Right ventricle myocardium superior (tissue), 1 donor: ENCODE measurements at regions not wholly inside any gene's neighbourhood (a gene's known extent, or its start where the extent isn't known, plus 50 kb on each side); places are given as distances from the start of the nearest gene placed in this dataset.
"Not testable (repeated sequence)": the region's sequence is repeated elsewhere in the genome, so short reads cannot be mapped to it uniquely, and the experiment has no call there.

Experiments
- ATAC-seq: fragments of 200-7000 bp; cut with Tn5 transposase; one replicate; pipeline ENCODE4 v1.9.1; 2020; ENCODE audit warnings: mild to moderate bottlenecking; ENCODE audit not compliant: poor library complexity
- DNase-seq: peaks from one replicate; pipeline ENCODE4 v3.0.0-alpha.2; 2020
- intact Hi-C: fragments of 100-400 bp; cut with DNase I; formaldehyde crosslinking; loops from one replicate; pipeline ENCODE4 v1.11.2; 2022
- donor health status: DM: no; HTN: yes; CAD: no; lungs with severe emphysema.

DNA sequence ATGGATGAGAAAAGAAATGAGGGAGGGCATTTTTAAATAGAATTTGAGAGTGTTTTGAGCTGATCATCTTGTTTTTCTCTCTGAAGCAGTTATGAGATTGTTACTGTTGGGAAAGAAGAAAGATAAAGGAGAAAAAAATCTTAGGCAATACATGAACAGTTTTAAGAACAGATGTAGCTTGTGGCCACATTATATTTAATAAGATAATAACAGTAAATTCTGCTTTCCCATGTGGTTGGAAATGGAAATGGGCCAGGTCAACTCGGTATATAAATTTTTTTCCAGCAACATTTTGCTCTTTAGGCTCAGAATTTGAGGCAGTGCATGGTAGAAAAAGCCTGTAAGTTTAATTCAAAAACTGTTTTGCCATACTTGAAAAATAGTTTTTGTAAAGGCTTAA is 118.7 kb downstream of the POSTN start:
- intact Hi-C loops: no loop called here
- ATAC-seq (no peak), DNase-seq (no peak)

DNA sequence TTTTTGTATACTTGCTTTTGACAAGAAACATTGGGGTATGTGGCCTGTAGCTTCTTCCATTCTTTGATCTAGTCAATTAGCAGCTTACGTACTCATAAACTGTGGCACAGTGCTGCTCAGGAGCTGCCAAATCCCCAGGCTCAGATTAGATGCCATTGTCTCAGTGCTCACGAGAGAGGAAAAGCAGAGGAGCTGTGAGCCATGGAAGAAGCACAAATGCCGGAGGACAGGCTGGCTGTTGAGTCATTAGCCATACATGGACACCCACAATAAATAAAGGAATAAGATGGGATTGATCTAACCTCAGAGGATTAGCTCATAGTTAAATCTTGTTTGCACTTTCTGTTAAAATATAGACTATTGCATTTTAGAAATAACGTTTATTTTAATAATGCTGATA is 121.7 kb downstream of the POSTN start:
- peak; percentile 65 for ATAC-seq
- no peak for DNase-seq
- intact Hi-C loops: no loop called here

DNA sequence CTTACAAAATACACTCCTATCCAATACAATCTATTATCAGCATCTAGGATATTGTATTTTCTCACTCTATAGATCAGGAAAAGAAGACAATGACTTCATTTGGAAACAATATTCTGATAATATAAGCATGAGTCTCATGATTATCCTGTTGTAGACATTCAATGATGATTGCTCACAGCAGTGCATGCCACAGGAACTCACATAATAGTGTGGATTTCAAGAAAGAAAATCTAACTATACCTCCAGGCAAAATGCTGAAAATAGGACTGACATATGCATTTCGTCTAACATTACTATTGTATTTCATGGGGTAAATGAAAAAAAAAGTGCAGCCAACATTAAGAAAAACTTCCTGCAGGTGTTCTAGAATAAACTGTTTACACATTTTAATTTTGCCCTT is 122.6 kb downstream of the POSTN start:
- ATAC-seq (no peak), DNase-seq (no peak)
- intact Hi-C loops: no loop called here

DNA sequence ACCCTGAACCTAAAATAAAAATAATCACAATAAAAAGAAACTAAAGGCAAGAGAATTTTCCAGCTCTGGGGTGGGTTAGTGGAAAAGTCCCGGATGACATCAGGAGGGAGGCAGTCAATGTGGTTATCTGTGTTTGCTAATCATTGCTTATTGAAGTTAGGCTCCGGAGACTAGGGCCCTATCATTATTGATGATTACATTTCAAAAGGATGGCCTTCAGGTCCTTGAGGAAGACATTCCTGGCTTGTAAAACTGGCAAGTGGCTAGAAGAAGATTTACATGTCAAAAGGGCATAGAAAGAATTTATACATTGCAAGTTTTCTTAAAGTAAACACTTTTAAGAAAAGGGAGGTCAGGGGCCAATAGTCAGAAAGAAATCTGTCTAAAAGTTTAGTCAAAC is 123.4 kb downstream of the POSTN start:
- intact Hi-C loops: no loop called here
- ATAC-seq (no peak), DNase-seq (no peak)

DNA sequence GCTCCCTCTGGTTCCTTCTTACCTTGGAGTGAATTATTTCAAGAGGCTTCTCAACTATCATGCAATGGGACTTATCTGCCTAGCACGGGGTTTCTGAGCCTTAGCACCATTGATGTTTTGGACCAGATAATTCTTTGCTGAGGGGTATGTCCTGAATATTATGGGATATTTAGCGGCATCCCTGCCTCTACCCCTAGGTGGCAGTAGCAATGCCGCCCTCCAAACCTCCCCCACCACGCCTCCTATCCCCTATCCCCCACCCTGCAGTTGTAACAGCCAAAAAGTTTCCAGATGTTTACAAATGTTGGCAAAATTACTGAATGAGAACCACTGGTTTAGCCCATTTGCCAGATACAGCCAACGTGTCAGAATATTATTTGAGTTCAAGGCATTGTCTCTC is 125.5 kb downstream of the POSTN start:
- ATAC-seq: no peak
- intact Hi-C loops: no loop called here
- DNase-seq: no peak

DNA sequence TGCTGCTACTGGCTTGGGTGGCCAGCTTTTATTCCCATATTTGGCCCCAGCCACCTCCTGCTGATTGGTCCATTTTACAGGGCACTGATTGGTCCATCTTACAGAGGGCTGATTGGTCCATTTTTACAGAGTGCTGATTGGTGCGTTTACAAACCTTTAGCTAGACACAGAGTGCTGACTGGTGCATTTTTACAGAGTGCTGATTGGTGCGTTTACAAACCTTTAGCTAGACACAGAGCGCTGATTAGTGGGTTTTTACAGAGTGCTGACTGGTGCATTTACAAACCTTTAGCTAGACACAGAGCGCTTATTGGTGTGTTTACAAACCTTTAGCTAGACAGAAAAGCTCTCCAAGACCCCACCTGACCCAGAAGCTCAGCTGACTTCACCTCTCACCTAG is 126.3 kb downstream of the POSTN start:
- intact Hi-C loops, ATAC-seq, DNase-seq: not testable (repeated sequence)

DNA sequence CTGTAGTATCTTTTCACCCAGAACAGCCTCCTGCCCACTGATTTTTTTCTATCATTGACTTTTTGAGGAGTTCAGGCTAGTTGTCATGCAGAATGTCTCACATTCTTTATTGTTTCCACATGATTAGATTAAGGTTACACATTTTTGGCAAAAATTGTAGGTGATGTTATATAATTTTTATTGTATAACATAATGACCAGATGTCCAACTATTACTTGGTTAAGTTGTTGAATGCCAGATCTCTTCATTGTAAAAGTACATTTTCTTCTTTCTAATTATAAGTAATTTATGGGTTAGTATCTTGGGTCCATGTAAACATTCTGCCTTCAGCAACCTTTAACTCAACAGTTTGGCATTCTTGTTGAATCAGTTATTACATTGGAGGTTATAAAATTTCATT is 138.4 kb downstream of the POSTN start:
- DNase-seq (no peak), ATAC-seq (no peak)
- intact Hi-C loops: no loop called here

DNA sequence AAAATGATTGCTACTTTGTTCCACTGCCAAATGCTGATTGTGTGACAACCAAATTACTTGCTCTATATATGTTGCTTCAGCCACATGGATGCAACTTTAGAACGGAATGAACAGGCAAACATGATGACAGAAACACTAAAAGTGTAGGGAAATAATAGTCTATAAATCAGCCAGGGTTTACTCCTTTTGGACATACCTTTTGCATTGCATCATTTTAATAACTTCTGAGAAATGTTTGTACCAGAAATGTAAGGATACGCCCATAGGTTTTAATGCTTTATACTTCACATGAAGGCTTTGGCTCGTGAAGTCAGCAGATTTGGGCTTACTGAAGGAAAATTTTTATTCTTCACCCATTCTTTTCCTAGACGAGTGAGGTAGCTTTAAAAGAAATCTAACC is 141.0 kb downstream of the POSTN start:
- DNase-seq (no peak), ATAC-seq (no peak)
- intact Hi-C loops: no loop called here

DNA sequence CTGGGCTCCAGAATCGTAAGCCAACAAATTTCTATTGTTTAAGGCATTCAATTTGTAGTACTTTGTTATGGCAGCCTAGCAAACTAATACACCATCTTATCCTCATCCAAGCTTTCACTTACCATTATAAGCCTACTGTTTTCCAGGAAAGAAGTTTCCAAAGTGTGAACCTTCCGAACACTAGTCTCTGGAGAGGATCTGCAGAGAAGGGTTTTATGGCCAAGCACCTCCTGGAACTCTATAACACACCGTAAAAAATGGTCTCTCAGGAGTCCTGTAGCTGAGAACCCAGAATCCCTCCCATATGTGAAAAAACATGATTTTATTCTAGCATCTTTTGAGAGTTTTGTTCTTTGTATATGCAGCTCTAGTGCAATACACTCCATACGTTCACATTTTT is 142.1 kb downstream of the POSTN start:
- DNase-seq (no peak), ATAC-seq (no peak)
- intact Hi-C loops: no loop called here

DNA sequence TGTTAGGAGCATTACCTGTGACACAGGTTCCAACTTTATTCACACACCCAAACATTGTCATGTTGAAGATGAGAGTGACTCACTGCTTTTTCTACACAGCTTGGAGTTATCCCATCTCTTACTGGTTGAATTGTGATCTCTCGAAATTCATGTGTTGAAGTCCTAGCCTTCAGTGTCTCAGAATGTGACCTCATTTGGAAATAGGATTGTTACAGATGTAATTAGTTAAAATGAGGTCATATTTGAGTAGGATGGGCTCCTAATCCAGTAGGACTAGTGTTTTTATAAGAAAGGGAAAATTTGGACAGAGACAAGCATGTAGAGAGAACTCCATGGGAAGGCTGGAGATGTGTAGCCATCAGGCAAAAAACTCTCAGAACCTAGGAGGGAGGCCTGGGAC is 142.5 kb downstream of the POSTN start:
- intact Hi-C loops: no loop called here
- DNase-seq (no peak), ATAC-seq (no peak)

DNA sequence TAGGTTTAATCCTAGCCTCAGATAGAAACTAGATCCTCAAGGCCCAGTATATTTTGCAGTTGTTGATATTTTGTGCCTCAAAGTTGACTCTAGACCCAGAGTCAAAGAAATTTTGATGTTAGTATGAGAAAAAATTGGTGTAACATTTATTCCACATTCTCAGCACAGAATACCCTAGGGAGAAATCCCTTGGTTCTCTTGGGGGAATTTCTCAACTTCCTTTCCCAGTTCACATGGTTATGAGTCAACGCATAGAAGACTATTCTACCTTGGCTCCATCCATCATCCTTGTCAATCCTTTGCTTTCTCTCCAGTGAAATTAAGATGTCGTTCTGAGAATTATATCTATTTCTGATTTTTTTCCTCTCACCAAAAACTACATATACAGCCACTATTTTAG is 145.3 kb downstream of the POSTN start:
- intact Hi-C loops: no loop called here
- no peak for ATAC-seq
- no peak for DNase-seq

DNA sequence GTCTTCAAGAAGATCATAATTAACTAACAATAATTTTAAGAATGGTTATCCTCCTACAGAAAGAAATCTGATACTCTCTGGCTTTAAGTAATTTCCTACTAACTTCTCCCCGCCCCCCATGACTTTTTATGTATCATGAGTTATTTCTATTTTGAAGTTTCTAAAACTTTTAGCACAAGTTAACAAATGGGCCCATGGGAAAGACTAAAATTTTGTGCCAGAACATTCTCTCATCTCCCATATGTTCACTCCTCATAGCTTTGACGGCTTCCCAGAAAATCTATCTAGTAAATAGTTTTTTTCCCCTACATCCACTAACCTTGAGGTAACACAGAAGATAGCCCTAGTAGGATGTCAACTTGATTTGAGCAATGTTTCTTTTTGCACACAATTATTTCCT is 148.3 kb downstream of the POSTN start:
- DNase-seq (no peak), ATAC-seq (no peak)
- intact Hi-C loops: no loop called here

DNA sequence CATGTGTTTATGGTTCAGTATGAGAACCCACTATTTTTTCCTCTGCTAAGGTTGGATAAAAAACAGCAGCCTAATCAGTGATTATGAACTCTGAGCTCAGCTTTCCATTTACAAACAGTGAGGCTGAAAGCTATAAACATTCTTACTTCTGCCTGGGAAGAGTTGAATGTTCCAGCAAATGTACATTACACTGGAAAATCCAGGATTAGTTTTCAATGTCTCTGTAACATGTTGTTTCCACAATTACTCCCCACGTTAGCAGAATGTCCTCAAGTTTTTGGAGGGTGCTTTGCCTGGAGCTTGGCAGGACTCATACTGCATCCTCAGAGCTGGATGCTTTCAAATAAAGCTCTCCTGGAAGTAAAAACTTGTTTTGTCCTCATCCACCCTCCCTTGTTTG is 150.4 kb downstream of the POSTN start:
- DNase-seq (no peak), ATAC-seq (no peak)
- intact Hi-C loops: no loop called here

DNA sequence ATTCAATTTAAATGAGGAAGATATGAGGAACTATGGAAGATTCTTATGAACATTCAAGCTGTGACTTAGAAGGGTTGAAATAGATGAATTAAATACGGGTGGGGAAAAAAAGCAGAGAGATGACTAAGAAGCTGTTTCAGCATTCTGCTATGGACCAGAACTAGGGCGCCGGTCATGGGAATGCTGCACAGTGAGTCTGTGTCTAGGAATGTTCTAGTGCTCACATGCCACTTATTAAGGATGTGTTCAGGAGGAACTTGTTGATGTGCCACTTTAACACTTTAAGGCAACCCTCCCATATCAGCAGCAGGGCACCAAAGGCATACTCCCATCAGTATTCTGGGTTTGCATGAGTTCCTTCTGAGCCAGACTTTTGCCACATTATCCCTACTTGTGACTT is 152.1 kb downstream of the POSTN start:
- intact Hi-C loops: no loop called here

DNA sequence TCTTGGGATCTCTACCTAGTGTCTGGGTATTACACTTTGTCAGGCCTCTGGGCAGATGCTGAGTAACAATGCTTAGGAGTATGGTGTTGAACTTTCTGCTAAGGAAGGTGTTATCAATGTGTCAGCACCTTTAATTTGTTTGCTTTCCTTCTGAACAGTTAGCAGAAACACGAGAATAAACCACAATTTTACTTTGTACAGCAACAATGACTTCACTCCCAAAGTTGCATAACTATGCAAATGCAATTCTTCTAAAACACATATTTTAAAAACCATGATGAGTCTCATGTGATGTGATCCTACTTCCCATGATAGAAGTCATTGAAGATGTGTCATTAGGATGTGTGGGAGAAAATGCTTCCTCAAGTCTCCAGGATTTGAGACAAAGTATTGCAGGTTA is 155.0 kb downstream of the POSTN start:
- no peak for DNase-seq
- ATAC-seq: no peak
- intact Hi-C loops: no loop called here

More for the DNA sequence above, 152.1 kb downstream of the POSTN start:
- no peak for DNase-seq
- ATAC-seq: peak; percentile 74

DNA sequence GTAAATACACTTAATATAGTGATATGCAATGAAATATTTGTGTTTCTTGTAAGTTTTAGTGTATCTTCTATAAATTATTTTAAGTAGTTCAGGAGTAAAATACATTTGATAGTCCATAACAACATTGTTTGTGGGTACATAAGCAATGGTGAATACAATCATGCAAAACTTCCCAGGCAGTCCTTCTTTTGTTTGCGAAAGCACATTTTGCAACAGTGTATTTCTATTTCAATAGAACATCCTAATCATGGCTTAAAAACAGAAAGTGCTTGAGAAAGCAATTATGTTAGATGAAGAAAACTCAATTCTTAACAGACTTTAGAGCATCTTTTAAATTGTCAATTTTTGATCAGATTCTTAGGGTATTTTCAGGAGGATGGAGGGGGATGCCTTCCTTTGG is 155.6 kb downstream of the POSTN start:
- intact Hi-C loops: no loop called here
- ATAC-seq: no peak
- DNase-seq: no peak

DNA sequence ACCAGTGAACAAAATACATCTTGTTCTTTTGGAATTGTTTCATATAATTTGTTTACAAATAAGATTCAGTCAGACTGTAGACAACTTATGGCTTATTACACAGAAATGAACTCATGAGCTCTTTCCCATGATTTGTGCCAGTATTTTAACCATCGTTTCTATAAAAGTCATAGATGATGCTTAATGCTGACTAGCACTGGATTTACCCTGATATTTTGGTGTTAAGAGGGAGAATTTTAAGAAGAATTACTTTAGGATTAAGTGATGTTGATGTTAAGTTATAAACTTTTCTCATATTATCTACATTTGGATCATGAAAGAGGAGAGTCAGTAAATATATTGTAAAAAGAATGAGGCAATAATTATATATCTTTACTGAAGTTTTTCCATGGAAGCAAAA is 162.7 kb downstream of the POSTN start:
- ATAC-seq: no peak
- intact Hi-C loops: no loop called here
- no peak for DNase-seq

DNA sequence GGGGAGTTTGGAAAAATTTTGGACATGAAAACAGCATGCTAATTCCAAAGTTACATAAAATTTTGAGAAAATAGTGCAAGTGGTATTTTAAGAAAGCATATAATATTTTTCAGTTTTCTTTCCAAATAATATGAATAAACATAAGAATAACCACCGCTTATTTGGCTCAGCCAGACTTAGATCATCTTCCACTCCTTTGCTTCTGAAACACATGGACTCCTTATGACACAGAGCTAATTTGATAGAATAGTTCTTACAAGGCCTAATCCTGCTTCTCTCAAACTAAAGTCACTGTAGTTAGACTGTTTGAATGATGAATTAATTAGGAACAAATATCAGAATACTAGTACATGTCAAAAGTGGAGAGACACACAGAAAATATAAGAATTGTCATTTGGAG is 165.5 kb downstream of the POSTN start:
- intact Hi-C loops: no loop called here
- ATAC-seq: no peak
- DNase-seq: no peak

DNA sequence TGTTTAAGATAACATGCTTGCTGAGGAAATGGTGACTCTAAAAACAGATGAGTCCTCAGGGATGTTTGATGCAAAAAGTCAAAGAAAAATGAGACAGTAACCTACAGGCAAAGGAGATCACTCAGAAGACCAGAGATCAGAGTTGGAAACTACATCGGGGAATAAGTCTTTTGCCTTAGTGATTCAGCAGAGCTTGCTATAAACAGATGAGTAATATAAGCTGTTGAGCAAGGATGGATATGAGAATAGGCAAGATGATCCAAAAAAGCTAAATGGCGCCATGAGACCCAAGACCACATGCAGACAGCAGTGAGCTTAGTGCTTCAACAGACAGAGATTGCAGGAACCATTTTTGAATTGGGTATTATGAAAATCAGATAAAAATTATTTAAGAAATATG is 168.6 kb downstream of the POSTN start:
- no peak for ATAC-seq
- intact Hi-C loops: no loop called here
- DNase-seq: no peak

DNA sequence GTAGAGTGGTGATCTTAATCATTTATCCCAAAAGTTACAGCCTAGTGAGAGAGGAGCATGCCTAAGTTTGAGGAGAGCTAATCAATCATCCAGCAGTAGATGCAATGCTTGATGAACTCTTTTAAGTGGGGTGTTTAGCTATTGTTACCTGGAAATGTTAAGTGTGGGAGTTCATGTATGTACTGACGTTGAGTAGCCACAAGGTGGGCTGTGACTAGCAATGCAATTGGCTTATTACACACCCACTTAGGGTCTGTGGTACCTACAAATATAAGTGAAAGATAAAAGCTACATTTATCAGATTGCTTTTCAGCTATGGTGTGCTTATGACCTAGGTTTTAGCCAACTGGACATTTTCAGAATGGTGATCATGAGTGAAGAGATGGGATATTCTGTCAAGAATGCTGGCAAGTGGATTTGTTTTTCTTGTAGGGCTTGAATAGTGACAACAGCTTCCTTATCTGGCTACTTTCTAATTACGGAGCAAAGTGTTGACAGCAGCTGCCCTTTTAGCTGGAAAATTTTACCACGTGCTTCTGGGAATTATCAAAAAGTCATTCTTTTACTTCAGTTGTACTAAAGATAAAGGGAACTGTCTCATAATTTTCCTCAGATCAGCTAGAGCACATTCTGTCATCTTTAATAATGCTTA is 170.6 kb downstream of the POSTN start:
- intact Hi-C loops: no loop called here
- ATAC-seq: peak; percentile 91

DNA sequence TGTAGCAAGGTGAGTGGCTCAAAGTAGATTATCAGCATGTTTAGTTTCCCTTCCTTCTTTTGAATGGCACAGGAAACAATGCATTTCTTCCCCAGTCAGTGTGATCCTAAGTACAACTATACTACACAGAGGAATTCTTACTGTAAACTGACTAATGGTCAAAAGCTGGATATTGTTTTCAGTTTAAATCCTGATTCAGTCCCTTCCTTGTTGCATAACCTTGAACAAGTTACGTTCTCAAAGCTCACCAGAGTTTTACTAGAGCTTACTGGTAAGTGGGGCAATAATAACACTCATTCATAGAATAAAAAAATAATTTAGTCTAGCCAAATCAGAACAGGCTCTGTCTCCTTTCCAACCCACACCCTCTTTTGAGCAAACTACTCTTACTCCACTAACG is 180.1 kb downstream of the POSTN start:
- ATAC-seq (no peak), DNase-seq (no peak)
- intact Hi-C loops: no loop called here

More for the DNA sequence above, 170.6 kb downstream of the POSTN start:
- no peak for DNase-seq
